ENCODE measurements at regions not wholly inside any gene's neighbourhood (a gene's known extent, or its start where the extent isn't known, plus 50 kb on each side); places are given as distances from the start of the nearest gene placed in this dataset.

DNA sequence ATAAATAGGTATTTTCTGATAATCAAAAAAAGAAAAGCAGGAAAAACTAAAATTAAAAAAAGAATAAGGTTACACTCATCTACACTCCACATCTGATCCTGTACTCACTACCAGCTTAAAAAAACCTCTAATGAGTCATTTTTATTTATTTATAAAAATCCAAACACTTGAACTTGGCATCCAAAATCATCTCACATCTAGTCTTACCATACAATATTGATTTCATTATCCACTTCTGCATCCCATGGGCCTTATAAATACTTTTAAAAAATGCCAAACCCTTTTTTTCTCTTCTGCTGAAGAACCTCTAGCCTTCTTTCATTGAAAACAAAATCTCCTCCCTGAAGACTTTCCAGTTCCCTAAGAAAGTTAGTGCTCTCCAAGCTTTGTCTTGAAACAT, 109.7 kb downstream of the TMTC3 start:
- TF ChIP-seq, protein P1, sequence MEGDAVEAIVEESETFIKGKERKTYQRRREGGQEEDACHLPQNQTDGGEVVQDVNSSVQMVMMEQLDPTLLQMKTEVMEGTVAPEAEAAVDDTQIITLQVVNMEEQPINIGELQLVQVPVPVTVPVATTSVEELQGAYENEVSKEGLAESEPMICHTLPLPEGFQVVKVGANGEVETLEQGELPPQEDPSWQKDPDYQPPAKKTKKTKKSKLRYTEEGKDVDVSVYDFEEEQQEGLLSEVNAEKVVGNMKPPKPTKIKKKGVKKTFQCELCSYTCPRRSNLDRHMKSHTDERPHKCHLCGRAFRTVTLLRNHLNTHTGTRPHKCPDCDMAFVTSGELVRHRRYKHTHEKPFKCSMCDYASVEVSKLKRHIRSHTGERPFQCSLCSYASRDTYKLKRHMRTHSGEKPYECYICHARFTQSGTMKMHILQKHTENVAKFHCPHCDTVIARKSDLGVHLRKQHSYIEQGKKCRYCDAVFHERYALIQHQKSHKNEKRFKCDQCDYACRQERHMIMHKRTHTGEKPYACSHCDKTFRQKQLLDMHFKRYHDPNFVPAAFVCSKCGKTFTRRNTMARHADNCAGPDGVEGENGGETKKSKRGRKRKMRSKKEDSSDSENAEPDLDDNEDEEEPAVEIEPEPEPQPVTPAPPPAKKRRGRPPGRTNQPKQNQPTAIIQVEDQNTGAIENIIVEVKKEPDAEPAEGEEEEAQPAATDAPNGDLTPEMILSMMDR (conservative IDR thresholded peaks at IDR 0.05; ENCODE audit: low read length), result no peak
- TF ChIP-seq EZH2phosphoT487 (IDR thresholded peaks at IDR 0.05; ENCODE audit: borderline replicate concordance), result no peak
